Stimulated activated memory B cell treated with anti-CD40 and anti-IgM and Interleukin-4, amounts not matched to agents 10 μg/mL and 1 μg/mL and 100 μg/mL, for 72 hours (primary cell): ENCODE measurements at regions not wholly inside any gene's neighbourhood (a gene's known extent, or its start where the extent isn't known, plus 50 kb on each side); places are given as distances from the start of the nearest gene placed in this dataset.

Experiments
- ATAC-seq: fragments of 150-1000 bp; cut with Tn5 transposase; 2 replicates; pipeline ENCODE4 v1.10.0; 2021
- H3K27ac Mint-ChIP-seq: one replicate; pipeline ENCODE4 v1.8.0; 2022; ENCODE audit warnings: mild to moderate bottlenecking, mixed read lengths
- H3K27me3 Mint-ChIP-seq: one replicate; pipeline ENCODE4 v1.8.0; 2022; ENCODE audit warnings: mixed read lengths
- H3K36me3 Mint-ChIP-seq: one replicate; pipeline ENCODE4 v1.8.0; 2022; ENCODE audit warnings: mixed read lengths
- H3K4me1 Mint-ChIP-seq: one replicate; pipeline ENCODE4 v1.8.0; 2022; ENCODE audit warnings: mixed read lengths
- H3K4me3 Mint-ChIP-seq: one replicate; pipeline ENCODE4 v1.8.0; 2022; ENCODE audit warnings: mild to moderate bottlenecking, moderate library complexity, mixed read lengths
- H3K9me3 Mint-ChIP-seq: one replicate; pipeline ENCODE4 v1.8.0; 2022; ENCODE audit warnings: mixed read lengths

DNA sequence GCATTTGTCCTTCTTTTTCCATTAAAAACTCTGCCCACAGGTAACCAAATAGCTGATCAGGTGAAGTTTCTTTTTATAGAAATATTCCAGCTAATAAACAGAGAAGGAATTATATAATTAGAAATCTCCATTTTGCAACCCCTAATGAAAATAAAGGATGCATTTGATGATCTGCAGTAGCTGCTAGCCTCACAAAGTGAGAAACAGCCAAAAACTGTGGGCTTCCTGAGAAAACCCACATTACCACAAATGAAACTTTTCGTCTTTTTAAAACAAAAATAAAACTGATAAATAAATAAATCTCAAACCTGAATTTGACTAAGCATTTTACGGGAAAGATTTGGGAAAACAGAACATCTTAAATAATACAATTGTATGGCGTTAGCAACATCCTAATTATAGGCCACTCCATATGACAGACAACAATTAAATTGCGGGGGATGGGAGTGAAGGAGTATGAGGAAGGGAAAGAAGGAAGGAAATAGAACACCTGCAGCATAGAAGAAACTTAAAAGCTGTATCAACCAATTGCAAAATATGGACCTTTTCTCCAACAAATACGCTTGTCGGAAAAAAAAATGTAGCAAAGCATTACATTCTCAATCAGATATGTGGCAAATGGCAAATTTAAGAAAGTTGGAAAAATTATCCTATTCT is 283.0 kb upstream of the ITGA1 start:
- Mint-ChIP-seq H3K27me3 (no peaks in the 10 kb centered on the region), H3K36me3 (no peaks in the 10 kb centered on the region), H3K27ac (no peak overlapping the region), H3K4me3 (no peak overlapping the region), H3K9me3 (no peaks in the 10 kb centered on the region), H3K4me1 (no peaks in the 10 kb centered on the region)
- ATAC-seq = no peak

DNA sequence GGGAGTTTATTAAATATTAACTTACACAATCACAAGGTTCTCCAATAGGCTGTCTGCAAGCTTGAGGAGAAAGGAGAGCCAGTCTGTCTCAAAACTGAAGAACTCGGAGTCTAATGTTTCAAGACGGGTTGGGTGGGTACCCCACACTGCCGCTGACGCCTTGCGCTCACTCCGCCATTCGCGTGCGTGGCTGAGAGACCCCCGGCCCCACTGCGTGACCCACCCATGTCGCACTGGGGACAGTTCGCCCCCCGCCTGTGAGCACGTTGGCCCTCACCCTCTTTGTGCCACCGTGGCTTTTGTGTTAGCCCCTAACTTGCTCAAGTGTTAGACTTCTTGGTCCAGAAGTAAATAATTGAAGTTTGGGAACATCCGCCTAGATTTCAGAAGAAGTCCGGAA is 270.0 kb upstream of the ITGA1 start:
- no peak for ATAC-seq
- no peaks in the 10 kb centered on the region for H3K4me1 Mint-ChIP-seq
- H3K27me3 Mint-ChIP-seq = no peaks in the 10 kb centered on the region
- no peak overlapping the region for H3K4me3 Mint-ChIP-seq
- H3K9me3 Mint-ChIP-seq = peaks cover 20% of the 10 kb centered on the region
- H3K36me3 Mint-ChIP-seq = no peaks in the 10 kb centered on the region
- no peak overlapping the region for H3K27ac Mint-ChIP-seq

DNA sequence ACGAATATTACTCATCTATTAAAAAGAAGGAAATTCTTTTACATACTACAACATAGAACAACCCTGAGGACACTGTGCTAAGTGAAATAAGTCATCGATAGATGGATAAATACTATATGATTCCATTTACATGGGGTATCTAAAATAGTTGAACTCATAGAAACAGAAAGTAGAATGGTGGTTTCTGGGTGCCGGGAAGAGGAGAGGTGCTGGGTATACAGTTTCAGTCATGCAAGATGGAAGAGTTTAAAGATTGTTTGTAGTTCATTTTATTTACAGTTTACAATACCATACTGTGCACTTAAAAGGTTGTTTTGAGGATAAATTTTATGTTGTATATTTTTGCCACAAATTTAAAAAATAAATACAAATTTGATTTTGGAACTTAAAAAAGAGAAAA is 267.5 kb upstream of the ITGA1 start:
- ATAC-seq = no peak
- Mint-ChIP-seq H3K27ac (no peak overlapping the region), H3K27me3 (no peaks in the 10 kb centered on the region), H3K9me3 (peaks cover 18% of the 10 kb centered on the region), H3K4me1 (no peaks in the 10 kb centered on the region), H3K36me3 (no peaks in the 10 kb centered on the region), H3K4me3 (no peak overlapping the region)

DNA sequence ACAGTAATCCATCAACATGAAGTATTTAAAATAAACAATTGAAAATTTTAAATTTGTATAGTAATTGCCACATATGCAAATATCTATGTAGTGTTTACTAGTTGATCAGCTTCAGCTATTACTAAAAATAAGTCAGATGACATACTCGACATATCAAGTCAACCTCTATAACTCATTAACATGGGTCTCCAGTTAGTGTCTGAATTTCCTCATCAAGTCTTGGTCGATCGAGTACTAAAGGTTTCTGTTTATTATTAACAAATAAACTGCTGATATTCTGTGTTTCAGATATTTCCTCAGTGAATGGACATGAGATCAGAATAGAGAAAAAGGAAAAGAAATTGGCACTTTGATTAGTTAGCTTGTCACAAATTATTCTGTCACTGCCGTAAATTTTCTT is 266.5 kb upstream of the ITGA1 start:
- H3K27me3 Mint-ChIP-seq = no peaks in the 10 kb centered on the region
- no peaks in the 10 kb centered on the region for H3K4me1 Mint-ChIP-seq
- peaks cover 15% of the 10 kb centered on the region for H3K9me3 Mint-ChIP-seq
- no peak overlapping the region for H3K27ac Mint-ChIP-seq
- ATAC-seq = no peak
- no peak overlapping the region for H3K4me3 Mint-ChIP-seq
- H3K36me3 Mint-ChIP-seq = no peaks in the 10 kb centered on the region

- Mint-ChIP-seq H3K9me3 (peaks cover 7% of the 10 kb centered on the region), H3K36me3 (no peaks in the 10 kb centered on the region), H3K27ac (no peak overlapping the region), H3K27me3 (no peaks in the 10 kb centered on the region), H3K4me3 (no peak overlapping the region), H3K4me1 (no peaks in the 10 kb centered on the region)
- no peak for ATAC-seq
Observed at GRCh38 chr5:52523701-52524100, 264.0 kb upstream of the ITGA1 start.

DNA sequence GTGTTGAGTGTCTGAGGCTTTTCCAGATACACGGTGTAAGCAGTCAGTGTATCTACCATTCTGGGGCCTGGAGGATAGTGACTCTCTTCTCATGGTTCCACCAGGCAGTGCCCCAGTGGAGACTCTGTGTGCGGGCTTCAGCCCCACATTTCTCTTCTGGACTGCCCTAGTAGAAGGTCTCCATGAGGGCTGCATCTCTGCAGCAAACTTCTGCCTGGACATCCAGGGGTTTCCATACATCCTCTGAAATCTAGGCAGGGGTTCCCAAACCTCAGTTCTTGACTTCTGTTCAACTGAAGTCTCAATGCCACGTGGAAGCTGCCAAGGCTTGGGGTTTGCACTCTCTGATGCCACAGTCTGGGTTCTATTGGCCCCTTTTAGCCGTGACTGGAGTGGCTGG is 256.6 kb upstream of the ITGA1 start:
- no peak for ATAC-seq
- H3K4me1 Mint-ChIP-seq = no peaks in the 10 kb centered on the region
- no peak overlapping the region for H3K4me3 Mint-ChIP-seq

GRCh38 chr5:52543594-52543993 is 244.1 kb upstream of the ITGA1 start:
- peaks cover 5% of the 10 kb centered on the region for H3K9me3 Mint-ChIP-seq
- H3K36me3 Mint-ChIP-seq = no peaks in the 10 kb centered on the region
- ATAC-seq = no peak
- no peak overlapping the region for H3K27ac Mint-ChIP-seq
- no peak overlapping the region for H3K4me3 Mint-ChIP-seq
- H3K4me1 Mint-ChIP-seq = no peaks in the 10 kb centered on the region
- H3K27me3 Mint-ChIP-seq = no peaks in the 10 kb centered on the region

More for the DNA sequence above, 256.6 kb upstream of the ITGA1 start:
- Mint-ChIP-seq H3K27ac (no peak overlapping the region), H3K9me3 (peaks cover 9% of the 10 kb centered on the region), H3K27me3 (no peaks in the 10 kb centered on the region), H3K36me3 (no peaks in the 10 kb centered on the region)

GRCh38 chr5:52544738-52545137 is 243.0 kb upstream of the ITGA1 start:
- no peaks in the 10 kb centered on the region for H3K27me3 Mint-ChIP-seq
- no peaks in the 10 kb centered on the region for H3K4me1 Mint-ChIP-seq
- no peak overlapping the region for H3K4me3 Mint-ChIP-seq
- no peak for ATAC-seq
- H3K27ac Mint-ChIP-seq = no peak overlapping the region
- no peaks in the 10 kb centered on the region for H3K36me3 Mint-ChIP-seq
- H3K9me3 Mint-ChIP-seq = peaks cover 5% of the 10 kb centered on the region

DNA sequence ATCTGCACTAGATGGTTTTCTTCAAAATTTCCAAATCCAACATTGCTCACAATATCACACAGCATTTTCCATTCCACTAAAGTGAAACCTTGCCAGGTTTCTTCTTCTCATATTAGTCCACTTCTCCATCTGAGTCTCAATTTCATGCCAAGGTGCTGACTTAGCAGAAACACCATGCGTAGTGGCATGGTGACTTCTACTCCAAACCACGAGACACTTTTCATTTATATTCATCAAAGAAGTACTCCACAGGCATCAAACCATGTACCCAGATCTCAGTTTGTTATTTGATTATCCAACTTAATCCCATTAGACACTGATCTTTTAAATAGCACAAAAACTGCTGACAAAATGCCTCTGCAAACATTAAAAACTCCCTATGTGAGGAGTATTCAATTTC is 233.4 kb upstream of the ITGA1 start:
- no peak for ATAC-seq
- no peaks in the 10 kb centered on the region for H3K36me3 Mint-ChIP-seq
- no peak overlapping the region for H3K27ac Mint-ChIP-seq
- H3K27me3 Mint-ChIP-seq = no peaks in the 10 kb centered on the region
- H3K4me1 Mint-ChIP-seq = no peaks in the 10 kb centered on the region
- H3K4me3 Mint-ChIP-seq = no peak overlapping the region
- no peaks in the 10 kb centered on the region for H3K9me3 Mint-ChIP-seq

- Mint-ChIP-seq H3K27me3 (no peaks in the 10 kb centered on the region), H3K4me1 (no peaks in the 10 kb centered on the region), H3K36me3 (no peaks in the 10 kb centered on the region), H3K27ac (no peak overlapping the region), H3K4me3 (no peak overlapping the region), H3K9me3 (no peaks in the 10 kb centered on the region)
- ATAC-seq = no peak
Observed at GRCh38 chr5:52560366-52560765, 227.3 kb upstream of the ITGA1 start.

- ATAC-seq = no peak
- H3K9me3 Mint-ChIP-seq = no peaks in the 10 kb centered on the region
- no peaks in the 10 kb centered on the region for H3K4me1 Mint-ChIP-seq
- H3K36me3 Mint-ChIP-seq = no peaks in the 10 kb centered on the region
- H3K27me3 Mint-ChIP-seq = no peaks in the 10 kb centered on the region
- no peak overlapping the region for H3K4me3 Mint-ChIP-seq
- no peak overlapping the region for H3K27ac Mint-ChIP-seq
Observed at GRCh38 chr5:52562473-52562872, 225.2 kb upstream of the ITGA1 start.

DNA sequence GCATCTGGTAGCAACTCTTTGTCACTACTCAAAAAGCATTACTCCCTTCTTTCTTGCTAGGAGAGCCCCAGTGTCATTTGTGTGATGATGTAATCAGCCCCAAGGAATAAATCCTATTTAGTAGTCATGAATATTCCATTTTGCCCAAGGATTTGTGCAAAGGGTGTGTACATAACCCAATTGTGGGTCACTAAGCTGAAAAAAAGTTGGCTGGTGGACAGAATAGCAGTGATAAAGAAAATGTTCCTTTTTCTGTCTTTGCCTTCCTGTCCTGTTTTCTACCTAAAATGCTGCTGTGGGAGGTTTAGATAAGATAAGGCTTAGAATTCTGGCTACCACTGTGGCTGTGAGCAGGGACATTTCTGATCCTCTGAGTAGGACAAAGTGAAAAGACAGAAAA is 223.1 kb upstream of the ITGA1 start:
- Mint-ChIP-seq H3K27ac (no peak overlapping the region), H3K27me3 (no peaks in the 10 kb centered on the region), H3K4me3 (no peak overlapping the region), H3K36me3 (no peaks in the 10 kb centered on the region), H3K9me3 (peaks cover 6% of the 10 kb centered on the region), H3K4me1 (no peaks in the 10 kb centered on the region)
- no peak for ATAC-seq

- H3K4me1 Mint-ChIP-seq = no peaks in the 10 kb centered on the region
- ATAC-seq = no peak
- no peaks in the 10 kb centered on the region for H3K36me3 Mint-ChIP-seq
- H3K9me3 Mint-ChIP-seq = peaks cover 3% of the 10 kb centered on the region
- H3K4me3 Mint-ChIP-seq = no peak overlapping the region
- H3K27me3 Mint-ChIP-seq = no peaks in the 10 kb centered on the region
- no peak overlapping the region for H3K27ac Mint-ChIP-seq
Observed at GRCh38 chr5:52577546-52577945, 210.2 kb upstream of the ITGA1 start.

- no peaks in the 10 kb centered on the region for H3K4me1 Mint-ChIP-seq
- no peak for ATAC-seq
- no peaks in the 10 kb centered on the region for H3K27me3 Mint-ChIP-seq
- no peak overlapping the region for H3K27ac Mint-ChIP-seq
- no peak overlapping the region for H3K4me3 Mint-ChIP-seq
- no peaks in the 10 kb centered on the region for H3K36me3 Mint-ChIP-seq
- peaks cover 3% of the 10 kb centered on the region for H3K9me3 Mint-ChIP-seq
Observed at GRCh38 chr5:52579391-52579790, 208.3 kb upstream of the ITGA1 start.

- H3K9me3 Mint-ChIP-seq = no peaks in the 10 kb centered on the region
- no peak overlapping the region for H3K27ac Mint-ChIP-seq
- ATAC-seq = no peak
- H3K27me3 Mint-ChIP-seq = no peaks in the 10 kb centered on the region
- no peaks in the 10 kb centered on the region for H3K4me1 Mint-ChIP-seq
- no peaks in the 10 kb centered on the region for H3K36me3 Mint-ChIP-seq
- H3K4me3 Mint-ChIP-seq = no peak overlapping the region
Observed at GRCh38 chr5:52580921-52581320, 206.8 kb upstream of the ITGA1 start.

DNA sequence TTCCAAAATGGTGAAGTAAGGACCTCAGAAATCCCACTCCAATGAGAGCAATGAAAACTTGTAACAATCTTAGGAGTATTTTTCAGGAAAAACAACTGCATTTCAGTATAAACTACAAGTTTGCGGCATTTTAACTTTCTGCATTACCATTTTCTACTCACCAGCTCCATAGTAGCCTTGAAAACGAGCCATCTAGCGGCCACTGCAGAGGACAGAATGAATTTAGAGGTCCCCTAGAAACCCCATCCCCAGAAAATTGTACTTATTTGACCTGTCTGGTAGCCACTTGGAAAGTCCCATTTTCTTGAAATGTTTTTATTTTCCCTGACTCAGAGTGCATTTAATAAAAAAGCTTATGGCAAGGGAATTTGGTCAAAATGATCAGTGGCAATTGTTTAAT is 205.4 kb upstream of the ITGA1 start:
- H3K27me3 Mint-ChIP-seq = no peaks in the 10 kb centered on the region
- ATAC-seq = no peak
- no peak overlapping the region for H3K4me3 Mint-ChIP-seq
- H3K36me3 Mint-ChIP-seq = no peaks in the 10 kb centered on the region
- H3K9me3 Mint-ChIP-seq = peaks cover 3% of the 10 kb centered on the region
- H3K4me1 Mint-ChIP-seq = no peaks in the 10 kb centered on the region
- H3K27ac Mint-ChIP-seq = no peak overlapping the region

GRCh38 chr5:52587131-52587530 is 200.6 kb upstream of the ITGA1 start:
- peaks cover 3% of the 10 kb centered on the region for H3K9me3 Mint-ChIP-seq
- no peak for ATAC-seq
- H3K4me1 Mint-ChIP-seq = no peaks in the 10 kb centered on the region

More at GRCh38 chr5:52587131-52587530, 200.6 kb upstream of the ITGA1 start:
- no peaks in the 10 kb centered on the region for H3K36me3 Mint-ChIP-seq
- no peaks in the 10 kb centered on the region for H3K27me3 Mint-ChIP-seq
- H3K4me3 Mint-ChIP-seq = no peak overlapping the region
- no peak overlapping the region for H3K27ac Mint-ChIP-seq
